ENCODE measurements at regions not wholly inside any gene's neighbourhood (a gene's known extent, or its start where the extent isn't known, plus 50 kb on each side); places are given as distances from the start of the nearest gene placed in this dataset.

DNA sequence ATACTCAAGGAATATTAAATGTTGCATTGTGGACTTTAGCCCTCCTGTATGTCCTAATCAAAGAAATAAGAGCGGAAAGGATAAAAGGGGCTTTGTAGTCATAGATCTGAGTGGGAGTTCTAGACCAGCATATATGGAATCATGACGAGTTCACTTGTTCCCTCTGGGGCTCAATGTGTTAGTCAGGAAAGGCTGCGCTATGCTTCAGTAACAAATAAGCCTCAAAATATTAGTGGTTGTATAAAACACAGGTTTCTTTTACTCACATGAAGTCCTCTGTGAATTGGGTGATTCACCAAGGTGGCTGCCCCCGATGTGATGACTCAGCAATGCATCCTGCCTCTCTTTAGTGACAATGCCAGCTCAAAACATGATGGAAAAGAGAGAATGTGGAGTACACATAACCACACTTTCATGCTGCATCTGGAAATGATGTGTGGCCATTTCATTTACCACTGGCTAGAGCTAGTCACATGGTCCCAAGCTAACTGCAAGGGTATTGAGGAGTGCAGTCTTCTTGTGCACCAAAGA lies 63.3 kb upstream of the IRX5 start:
- no peaks in the 10 kb centered on the region for H3K27me3 ChIP-seq (ENCODE audit: low read depth)
- H3K4me3 ChIP-seq: no peak overlapping the region
- H3K9me3 ChIP-seq (replicated peaks): peaks cover 12% of the 10 kb centered on the region
- intact Hi-C loops (cut with micrococcal nuclease): no loop called here
- H3K4me1 ChIP-seq: no peaks in the 10 kb centered on the region
- DNase-seq: no peak
- TF ChIP-seq, protein P1, sequence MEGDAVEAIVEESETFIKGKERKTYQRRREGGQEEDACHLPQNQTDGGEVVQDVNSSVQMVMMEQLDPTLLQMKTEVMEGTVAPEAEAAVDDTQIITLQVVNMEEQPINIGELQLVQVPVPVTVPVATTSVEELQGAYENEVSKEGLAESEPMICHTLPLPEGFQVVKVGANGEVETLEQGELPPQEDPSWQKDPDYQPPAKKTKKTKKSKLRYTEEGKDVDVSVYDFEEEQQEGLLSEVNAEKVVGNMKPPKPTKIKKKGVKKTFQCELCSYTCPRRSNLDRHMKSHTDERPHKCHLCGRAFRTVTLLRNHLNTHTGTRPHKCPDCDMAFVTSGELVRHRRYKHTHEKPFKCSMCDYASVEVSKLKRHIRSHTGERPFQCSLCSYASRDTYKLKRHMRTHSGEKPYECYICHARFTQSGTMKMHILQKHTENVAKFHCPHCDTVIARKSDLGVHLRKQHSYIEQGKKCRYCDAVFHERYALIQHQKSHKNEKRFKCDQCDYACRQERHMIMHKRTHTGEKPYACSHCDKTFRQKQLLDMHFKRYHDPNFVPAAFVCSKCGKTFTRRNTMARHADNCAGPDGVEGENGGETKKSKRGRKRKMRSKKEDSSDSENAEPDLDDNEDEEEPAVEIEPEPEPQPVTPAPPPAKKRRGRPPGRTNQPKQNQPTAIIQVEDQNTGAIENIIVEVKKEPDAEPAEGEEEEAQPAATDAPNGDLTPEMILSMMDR (IDR thresholded peaks at IDR 0.05; ENCODE audit: borderline replicate concordance): no peak
- no peak overlapping the region for H3K27ac ChIP-seq (replicated peaks)
- no peaks in the 10 kb centered on the region for H3K36me3 ChIP-seq

DNA sequence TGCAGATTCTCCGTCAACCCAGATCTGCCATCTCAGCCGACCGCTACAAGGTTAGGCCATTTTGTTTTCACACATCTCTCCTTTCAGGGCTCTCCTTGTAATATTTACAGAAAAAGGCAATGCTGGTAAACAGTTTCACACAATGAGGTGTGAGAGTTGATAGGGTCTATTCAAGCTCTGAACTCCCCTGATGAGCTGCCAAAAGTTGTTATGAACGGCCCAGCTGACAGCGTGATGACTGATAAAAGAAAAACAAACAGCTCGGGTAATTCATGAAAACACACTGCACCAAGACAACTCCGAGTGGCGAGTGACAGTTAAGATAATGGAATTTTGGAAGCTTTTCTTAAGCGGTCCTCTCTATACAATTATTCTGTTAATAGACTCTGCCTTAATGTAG lies 68.1 kb upstream of the IRX5 start:
- TF ChIP-seq, protein P1 (IDR thresholded peaks at IDR 0.05; ENCODE audit: borderline replicate concordance): no peak

DNA sequence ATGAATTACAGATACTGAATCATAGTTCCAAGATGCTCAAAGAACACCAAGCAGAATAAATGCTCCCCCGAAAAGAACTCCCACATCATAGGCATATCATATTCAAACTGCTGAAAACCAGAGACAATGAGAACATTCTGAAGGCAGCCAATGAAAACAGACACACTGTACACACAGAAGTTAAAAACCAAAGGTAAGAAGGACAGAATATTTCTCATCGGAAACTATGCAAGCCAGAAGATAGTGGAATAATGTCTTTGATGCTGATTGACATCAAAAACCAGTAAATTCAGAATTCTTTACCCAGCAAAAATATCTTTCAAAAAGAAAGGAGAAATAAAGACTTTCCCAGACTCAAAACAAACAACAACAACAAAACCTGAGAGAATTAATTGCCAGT lies 73.8 kb upstream of the IRX5 start:
- H3K9me3 ChIP-seq (replicated peaks): peaks cover 10% of the 10 kb centered on the region
- DNase-seq: no peak
- H3K4me1 ChIP-seq: peaks cover under 1% of the 10 kb centered on the region
- no peak overlapping the region for H3K4me3 ChIP-seq
- H3K27ac ChIP-seq (replicated peaks): no peak overlapping the region
- intact Hi-C loops (cut with micrococcal nuclease): no loop called here
- no peaks in the 10 kb centered on the region for H3K36me3 ChIP-seq
- TF ChIP-seq, protein P1 (IDR thresholded peaks at IDR 0.05; ENCODE audit: borderline replicate concordance): no peak
- no peaks in the 10 kb centered on the region for H3K27me3 ChIP-seq (ENCODE audit: low read depth)

More for the DNA sequence above, 68.1 kb upstream of the IRX5 start:
- Histone ChIP-seq H3K4me3 (peak overlapping the region; percentile 13), H3K27ac (replicated peaks) (peak overlapping the region; percentile 65), H3K4me1 (peaks cover 4% of the 10 kb centered on the region), H3K27me3 (ENCODE audit: low read depth) (no peaks in the 10 kb centered on the region), H3K36me3 (no peaks in the 10 kb centered on the region), H3K9me3 (replicated peaks) (peaks cover 6% of the 10 kb centered on the region)
- intact Hi-C loops (cut with micrococcal nuclease): no loop called here
- no peak for DNase-seq

DNA sequence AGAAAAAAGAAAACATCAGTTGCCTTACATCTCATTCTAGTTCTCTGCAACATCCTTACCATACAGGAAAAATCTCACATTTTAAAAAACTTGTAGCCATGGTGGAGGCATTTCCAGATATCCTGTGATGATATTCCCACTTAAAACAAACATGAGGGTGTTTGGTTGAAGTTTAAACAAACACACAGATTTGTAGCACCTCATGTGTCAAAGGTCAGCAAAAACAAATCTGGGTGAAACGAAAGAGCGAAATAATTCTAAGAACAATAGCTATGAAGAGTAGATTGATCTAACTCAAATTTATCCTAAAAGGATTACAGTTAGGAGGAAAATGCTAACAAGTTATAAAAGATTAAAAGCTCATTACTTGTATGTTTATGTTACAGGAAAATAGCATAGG lies 83.1 kb upstream of the IRX5 start:
- DNase-seq: no peak
- H3K9me3 ChIP-seq (replicated peaks): peaks cover 24% of the 10 kb centered on the region
- H3K36me3 ChIP-seq: no peaks in the 10 kb centered on the region
- H3K27ac ChIP-seq (replicated peaks): no peak overlapping the region
- TF ChIP-seq, protein P1 (IDR thresholded peaks at IDR 0.05; ENCODE audit: borderline replicate concordance): no peak
- H3K27me3 ChIP-seq (ENCODE audit: low read depth): no peaks in the 10 kb centered on the region
- no peak overlapping the region for H3K4me3 ChIP-seq
- intact Hi-C loops (cut with micrococcal nuclease): no loop called here
- peaks cover 7% of the 10 kb centered on the region for H3K4me1 ChIP-seq

DNA sequence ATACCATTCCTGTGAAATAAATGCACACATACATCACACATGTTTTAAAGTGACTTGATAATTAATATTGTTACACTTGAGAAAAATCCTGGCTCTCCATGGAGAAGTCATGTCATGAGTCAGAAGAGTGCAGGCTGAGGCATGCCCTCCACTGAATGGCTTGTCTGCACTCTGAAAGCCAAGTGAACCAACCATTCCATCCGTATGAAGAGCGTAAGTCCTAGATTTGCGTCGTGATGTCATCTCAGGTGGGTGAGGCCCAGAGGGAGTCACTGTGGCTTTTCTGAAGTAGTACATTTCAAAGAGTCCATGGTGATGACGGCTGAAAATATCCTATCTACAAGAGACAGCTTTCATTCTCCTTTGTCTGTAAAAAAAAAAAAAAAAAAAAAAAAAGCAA lies 83.5 kb upstream of the IRX5 start:
- intact Hi-C loops (cut with micrococcal nuclease): no loop called here
- H3K27ac ChIP-seq (replicated peaks): no peak overlapping the region
- no peak overlapping the region for H3K4me3 ChIP-seq
- no peaks in the 10 kb centered on the region for H3K27me3 ChIP-seq (ENCODE audit: low read depth)
- H3K4me1 ChIP-seq: peaks cover 7% of the 10 kb centered on the region
- H3K36me3 ChIP-seq: no peaks in the 10 kb centered on the region
- no peak for DNase-seq
- H3K9me3 ChIP-seq (replicated peaks): peaks cover 28% of the 10 kb centered on the region
- TF ChIP-seq, protein P1 (IDR thresholded peaks at IDR 0.05; ENCODE audit: borderline replicate concordance): no peak
